ENCODE measurements at regions not wholly inside any gene's neighbourhood (a gene's known extent, or its start where the extent isn't known, plus 50 kb on each side); places are given as distances from the start of the nearest gene placed in this dataset.

- DNase-seq = peak in 1 of 56 donors; percentile 10
These were observed 109.9 kb upstream of the CLMP start for GRCh38 chr11:123304828-123305466.

DNA sequence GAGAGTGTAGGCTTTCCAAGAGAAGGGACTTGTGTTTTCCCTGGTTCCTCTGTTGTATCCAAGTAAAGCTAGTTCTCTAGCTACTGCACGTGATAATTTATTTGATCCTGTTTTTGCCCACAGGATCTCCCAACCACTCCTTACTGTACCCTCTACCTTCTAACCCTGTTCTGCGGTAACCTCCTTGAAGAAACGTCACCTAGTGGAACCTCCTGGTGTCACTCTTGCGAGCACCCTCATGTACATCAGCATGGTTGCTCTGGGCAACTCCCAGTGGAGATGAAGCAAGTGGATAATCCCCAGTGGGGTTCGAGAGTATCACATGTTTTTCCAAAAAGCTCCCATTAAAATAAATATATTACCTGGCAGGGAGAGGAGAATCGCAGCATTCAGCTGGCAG, 108.9 kb upstream of the CLMP start:
- DNase-seq = no peak

DNA sequence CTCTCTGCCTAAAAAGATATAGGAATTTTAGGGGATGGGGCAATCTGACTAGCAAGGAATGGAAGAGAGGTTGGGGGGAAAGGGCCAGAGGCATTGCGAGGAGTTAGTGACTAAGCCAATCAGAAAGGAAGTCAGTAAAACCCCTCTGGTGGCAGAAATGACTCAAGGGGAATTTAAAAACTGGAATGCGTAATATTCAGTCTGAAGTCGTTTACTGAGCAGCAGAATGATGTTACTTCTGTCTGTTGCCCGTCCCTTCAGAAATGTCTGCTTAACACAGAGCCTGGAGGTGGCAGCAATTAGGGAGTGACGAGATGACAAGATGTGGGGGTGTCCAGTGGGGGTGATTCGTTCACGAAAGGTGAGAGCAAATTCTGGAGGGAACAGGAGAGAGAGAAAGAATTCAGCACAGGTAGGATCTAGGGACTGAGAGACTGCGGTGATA, 107.7 kb upstream of the CLMP start:
- no peak for DNase-seq

DNA sequence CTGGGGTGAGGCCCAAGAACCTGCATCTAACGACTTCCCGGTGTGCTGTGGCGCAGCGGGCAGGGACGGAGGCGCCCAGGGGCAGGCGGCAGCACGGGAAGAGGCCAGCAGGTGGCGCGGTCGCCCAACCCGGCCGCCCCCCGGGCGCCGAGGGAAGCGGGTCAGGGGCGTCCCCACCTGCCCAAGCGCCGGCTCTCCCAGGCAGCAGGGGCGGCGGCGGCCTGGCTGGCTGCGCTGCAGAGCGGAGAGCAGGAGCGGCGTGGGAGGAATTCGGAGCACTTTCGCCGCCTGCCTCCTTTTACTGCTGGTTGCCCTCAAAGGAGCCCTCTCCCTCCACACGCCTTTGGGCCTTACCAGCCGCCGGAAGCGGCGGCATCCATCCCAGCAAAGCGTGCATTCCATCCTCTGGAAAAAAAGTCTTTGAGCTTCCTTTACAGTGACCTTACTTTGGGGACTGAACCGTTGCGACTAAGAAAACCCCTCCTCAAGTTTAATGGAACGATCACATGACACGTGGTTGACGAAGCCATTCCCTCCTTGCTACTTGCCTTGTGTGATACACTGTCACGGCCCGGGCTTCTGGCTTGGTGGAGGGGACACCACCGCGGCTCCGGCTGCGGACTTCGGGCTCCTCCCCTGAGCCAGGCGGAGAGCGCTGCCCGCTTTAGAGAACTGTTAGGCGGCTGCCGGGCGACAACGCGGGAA, 106.8 kb upstream of the CLMP start:
- peak in 43 of 56 donors; percentile 8 to 77 (median 37) for DNase-seq

GRCh38 chr11:123301013-123301591, 106.1 kb upstream of the CLMP start:
- DNase-seq = no peak

GRCh38 chr11:123299721-123300120, 104.7 kb upstream of the CLMP start:
- no peak for DNase-seq

GRCh38 chr11:123298488-123299447, 103.7 kb upstream of the CLMP start:
- no peak for DNase-seq

GRCh38 chr11:123292647-123293046, 97.6 kb upstream of the CLMP start:
- DNase-seq = no peak

DNA sequence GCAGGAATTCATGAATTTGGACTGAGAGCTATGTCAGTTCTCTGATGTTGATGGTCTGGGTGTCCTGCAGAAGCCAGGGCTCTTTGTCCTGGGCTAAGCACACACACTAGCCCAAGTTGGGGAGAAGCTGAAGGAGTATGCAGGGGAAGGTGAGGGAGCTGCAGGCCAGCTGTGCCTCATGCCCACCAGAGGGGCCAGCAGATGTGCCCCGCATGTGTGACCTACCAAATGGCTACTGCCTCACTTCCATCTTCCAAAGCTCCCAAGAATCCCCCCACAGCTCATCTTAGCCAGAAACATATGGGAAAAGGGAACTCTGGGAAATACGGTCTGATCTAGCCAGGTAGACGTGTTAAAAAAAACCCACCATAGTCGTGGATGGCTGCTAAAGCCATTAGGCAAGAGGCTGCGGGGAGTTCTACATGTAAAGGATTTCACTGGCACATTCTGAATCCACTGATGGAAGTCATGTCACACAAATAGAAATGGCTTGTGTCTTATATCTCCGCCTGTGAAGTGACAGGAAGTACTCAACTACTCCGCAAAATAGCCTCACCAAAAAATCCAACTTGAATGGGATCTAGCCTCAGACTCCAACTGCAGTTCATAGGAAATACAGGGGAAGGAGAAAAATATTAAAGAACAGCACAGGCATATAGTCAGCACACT, 96.3 kb upstream of the CLMP start:
- no peak for DNase-seq

- DNase-seq = no peak
These were observed 91.7 kb upstream of the CLMP start for GRCh38 chr11:123286761-123287160.

DNA sequence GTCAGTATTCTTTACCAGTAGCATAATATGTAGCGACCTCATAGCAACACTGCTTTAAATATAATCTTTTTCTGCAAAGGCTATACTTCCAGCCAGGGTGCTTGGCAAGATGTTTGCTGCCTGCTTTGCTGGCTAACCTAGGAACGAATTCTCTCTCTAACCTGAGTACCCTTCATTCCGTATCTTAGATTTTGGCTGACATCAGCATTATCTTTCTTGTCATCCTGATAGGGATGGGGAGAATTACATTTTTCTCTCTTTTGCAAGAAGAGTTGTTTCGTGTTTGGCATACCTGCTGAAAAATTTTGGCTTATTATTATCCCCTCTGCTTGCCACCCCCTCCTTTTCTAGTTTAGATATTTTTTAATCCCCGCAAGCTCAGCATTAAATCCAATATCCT, 91.2 kb upstream of the CLMP start:
- DNase-seq = no peak

GRCh38 chr11:123284454-123284853, 89.4 kb upstream of the CLMP start:
- DNase-seq = no peak

DNA sequence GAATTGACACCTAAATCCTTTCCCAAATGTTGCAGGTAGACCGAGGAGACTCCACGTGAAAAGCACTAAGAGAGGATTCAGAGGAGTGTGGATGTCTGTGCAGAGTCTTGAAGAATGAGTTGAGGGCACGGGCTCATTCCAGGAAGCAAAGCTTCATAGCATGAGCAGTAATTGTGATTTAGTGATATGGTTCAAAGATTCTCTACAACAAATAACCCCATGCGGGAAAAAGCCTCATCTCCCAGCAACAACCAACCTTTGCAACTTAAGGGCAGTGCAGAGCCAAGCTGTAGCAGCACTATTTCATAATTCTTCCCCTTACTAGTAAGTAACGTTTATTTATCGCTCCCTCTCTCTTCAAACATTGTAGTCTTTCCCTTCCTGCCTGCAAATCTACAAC, 87.5 kb upstream of the CLMP start:
- no peak for DNase-seq

DNA sequence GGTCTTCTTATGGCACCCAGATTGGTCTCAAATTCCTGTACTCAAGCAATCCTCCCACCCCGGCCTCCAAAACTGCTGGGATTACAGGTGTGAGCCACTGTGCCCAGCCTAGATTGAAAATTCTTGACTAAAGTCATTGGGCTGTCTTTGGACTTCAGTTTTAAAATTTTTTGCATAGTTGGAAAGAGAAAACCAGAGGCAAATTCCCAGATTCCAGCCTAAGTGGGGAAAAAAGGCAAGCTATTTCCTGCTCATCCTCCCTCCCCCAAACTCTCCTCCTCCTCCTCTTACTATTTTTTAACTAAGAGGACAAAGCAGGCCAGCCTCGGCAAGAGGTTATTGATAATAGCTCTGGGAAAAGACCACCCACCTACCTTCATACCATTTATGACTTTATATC, 78.6 kb upstream of the CLMP start:
- DNase-seq = no peak

GRCh38 chr11:123272565-123272964, 77.5 kb upstream of the CLMP start:
- DNase-seq = no peak

- no peak for DNase-seq
These were observed 73.1 kb upstream of the CLMP start for GRCh38 chr11:123268156-123268555.

DNA sequence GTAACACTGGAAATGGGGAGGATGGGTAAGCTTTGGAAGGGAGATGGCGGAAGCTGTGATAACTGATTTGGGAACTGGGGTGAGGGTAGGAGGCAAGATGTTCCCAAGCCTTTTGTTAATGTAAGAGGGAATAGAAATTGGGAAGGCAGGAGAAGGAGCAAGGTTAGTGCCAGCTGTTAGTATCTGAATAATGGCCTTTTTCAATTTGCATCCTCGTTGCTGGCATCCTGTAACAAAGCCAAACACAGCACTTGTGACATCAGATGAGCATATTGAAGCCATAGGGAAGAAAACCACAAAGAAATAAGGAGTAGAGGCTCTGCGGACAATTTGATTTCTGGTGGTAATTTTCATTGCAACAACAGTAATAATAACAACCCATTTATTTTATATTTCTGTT, 70.9 kb upstream of the CLMP start:
- no peak for DNase-seq

- DNase-seq = no peak
These were observed 69.4 kb upstream of the CLMP start for GRCh38 chr11:123264431-123264780.

- peak in 52 of 56 donors; percentile 4 to 81 (median 47) for DNase-seq
These were observed 66.5 kb upstream of the CLMP start for GRCh38 chr11:123261345-123262106.

DNA sequence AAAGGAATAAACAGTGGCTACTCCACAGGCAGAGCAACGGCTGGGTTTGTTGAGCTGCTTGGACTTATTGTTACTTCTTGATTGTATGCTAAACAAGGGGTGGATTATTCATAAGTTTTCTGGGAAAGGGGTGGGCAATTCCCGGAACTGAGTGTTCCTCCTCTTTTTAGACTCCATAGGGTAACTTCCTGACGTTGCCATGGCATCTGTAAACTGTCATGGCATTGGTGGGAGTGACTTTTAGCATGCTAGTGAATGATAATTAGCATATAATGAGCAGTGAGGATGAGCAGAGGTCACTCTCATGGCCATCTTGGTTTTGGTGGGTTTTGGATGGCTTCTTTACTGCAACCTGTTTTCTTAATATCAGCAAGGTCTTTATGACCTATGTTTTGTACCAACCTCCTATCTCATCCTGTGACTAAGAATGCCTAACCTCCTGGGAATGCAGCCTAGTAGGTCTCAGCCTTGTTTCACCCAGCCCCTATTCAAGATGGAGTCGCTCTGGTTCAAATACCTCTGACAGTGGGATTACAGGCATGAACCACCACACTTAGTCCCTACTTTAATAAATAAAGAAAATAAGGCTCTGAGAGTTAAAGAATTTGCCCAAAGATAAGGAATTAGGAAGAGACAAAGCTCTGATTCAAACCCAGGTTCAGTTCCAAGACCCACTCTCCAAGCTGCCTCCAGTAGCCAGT, 65.6 kb upstream of the CLMP start:
- no peak for DNase-seq

Measured in amygdala (tissue), 56 donors.